ENCODE measurements at regions not wholly inside any gene's neighbourhood (a gene's known extent, or its start where the extent isn't known, plus 50 kb on each side); places are given as distances from the start of the nearest gene placed in this dataset.

GRCh38 chr16:54685682-54686081, 245.0 kb upstream of the IRX5 start (continued):
- TF ChIP-seq ZNF462 (CRISPR knock-in tag; IDR thresholded peaks at IDR 0.05) (no peak), EZH2 (IDR thresholded peaks at IDR 0.05; ENCODE audit: low read depth, unreplicated experiment) (no peak), REST (IDR thresholded peaks at IDR 0.05; ENCODE audit: unreplicated experiment) (no peak), CREB1 (CRISPR knock-in tag; IDR thresholded peaks at IDR 0.05; ENCODE audit: low read depth) (no peak), ZNF331 (CRISPR knock-in tag; IDR thresholded peaks at IDR 0.05; ENCODE audit: low read depth) (no peak), STAT1 (IDR thresholded peaks at IDR 0.05; ENCODE audit: unreplicated experiment) (no peak), ZNF114 (CRISPR knock-in tag; IDR thresholded peaks at IDR 0.05) (no peak)
